HFF-Myc (cell line): ENCODE measurements at regions not wholly inside any gene's neighbourhood (a gene's known extent, or its start where the extent isn't known, plus 50 kb on each side); places are given as distances from the start of the nearest gene placed in this dataset.
A peak's percentile ranks its signal among the peaks of the same experiment; 100 is the strongest.

ENCODE experiments used
- DNase-seq: peaks from one replicate; pipeline ENCODE4 v3.0.0-alpha.2; 2011; ENCODE audit warnings: low read depth; ENCODE audit errors: extremely low read depth
- H3K4me3 ChIP-seq: replicated peaks from 2 replicates; pipeline ENCODE4 v1.5.1; 2011; ENCODE audit warnings: low read depth, mild to moderate bottlenecking, control low read depth, low read length
- CTCF ChIP-seq: IDR thresholded peaks from 2 replicates; pipeline ENCODE4 v1.5.1; 2012; ENCODE audit warnings: mild to moderate bottlenecking, low read depth, low read length, control low read depth; ENCODE audit errors: missing control alignments

- DNase-seq: no peak
- no peak overlapping the region for H3K4me3 ChIP-seq
- TF ChIP-seq CTCF: no peak
These were observed 427.4 kb upstream of the NAALADL2 start for GRCh38 chr3:174431717-174432116.

GRCh38 chr3:174436367-174436766, 422.8 kb upstream of the NAALADL2 start:
- DNase-seq: no peak
- no peak for TF ChIP-seq CTCF
- H3K4me3 ChIP-seq: no peak overlapping the region

GRCh38 chr3:174438501-174439145, 420.5 kb upstream of the NAALADL2 start:
- H3K4me3 ChIP-seq: peak overlapping the region; percentile 72
- TF ChIP-seq CTCF: no peak
- DNase-seq: no peak

GRCh38 chr3:174439331-174440252, 419.5 kb upstream of the NAALADL2 start:
- DNase-seq: peak; percentile 98
- H3K4me3 ChIP-seq: peak overlapping the region; percentile 72
- no peak for TF ChIP-seq CTCF

- no peak for TF ChIP-seq CTCF
- DNase-seq: peak; percentile 37
- H3K4me3 ChIP-seq: peak overlapping the region; percentile 72
These were observed 418.9 kb upstream of the NAALADL2 start for GRCh38 chr3:174440253-174440701.

GRCh38 chr3:174440741-174441587, 418.2 kb upstream of the NAALADL2 start:
- peak overlapping the region; percentile 72 for H3K4me3 ChIP-seq
- DNase-seq: peak; percentile 56
- no peak for TF ChIP-seq CTCF
